CD4-positive, alpha-beta T cell treated with Interleukin-15 for 1 hour (primary cell): ENCODE measurements at regions not wholly inside any gene's neighbourhood (a gene's known extent, or its start where the extent isn't known, plus 50 kb on each side); places are given as distances from the start of the nearest gene placed in this dataset.

Experiments
- DNase-seq: peaks from one replicate; pipeline ENCODE4 v3.0.0-alpha.2; 2020

- no peak for DNase-seq
Measured at GRCh38 chr3:104816716-104817115, 550.0 kb upstream of the ALCAM start.

- DNase-seq = no peak
Measured at GRCh38 chr3:104819333-104819732, 547.4 kb upstream of the ALCAM start.

- no peak for DNase-seq
Measured at GRCh38 chr3:104820959-104821358, 545.8 kb upstream of the ALCAM start.

GRCh38 chr3:104825116-104825515 is 541.6 kb upstream of the ALCAM start:
- DNase-seq = no peak

- no peak for DNase-seq
Measured at GRCh38 chr3:104831071-104831470, 535.6 kb upstream of the ALCAM start.

GRCh38 chr3:104832530-104832929 is 534.2 kb upstream of the ALCAM start:
- DNase-seq = no peak

- no peak for DNase-seq
Measured at GRCh38 chr3:104835376-104835775, 531.3 kb upstream of the ALCAM start.

GRCh38 chr3:104846270-104846669 is 520.4 kb upstream of the ALCAM start:
- DNase-seq = no peak

- no peak for DNase-seq
Measured at GRCh38 chr3:104849070-104849469, 517.6 kb upstream of the ALCAM start.

- no peak for DNase-seq
Measured at GRCh38 chr3:104854468-104854867, 512.2 kb upstream of the ALCAM start.

GRCh38 chr3:104855702-104856101 is 511.0 kb upstream of the ALCAM start:
- no peak for DNase-seq

GRCh38 chr3:104856741-104857140 is 510.0 kb upstream of the ALCAM start:
- no peak for DNase-seq

GRCh38 chr3:104868291-104868690 is 498.4 kb upstream of the ALCAM start:
- no peak for DNase-seq

- no peak for DNase-seq
Measured at GRCh38 chr3:104870276-104870675, 496.4 kb upstream of the ALCAM start.

- DNase-seq = no peak
Measured at GRCh38 chr3:104873331-104873730, 493.4 kb upstream of the ALCAM start.

GRCh38 chr3:104878395-104878794 is 488.3 kb upstream of the ALCAM start:
- DNase-seq = no peak

GRCh38 chr3:104879919-104880318 is 486.8 kb upstream of the ALCAM start:
- DNase-seq = no peak

- DNase-seq = no peak
Measured at GRCh38 chr3:104885214-104885814, 481.4 kb upstream of the ALCAM start.

GRCh38 chr3:104886220-104886995 is 480.3 kb upstream of the ALCAM start:
- DNase-seq = no peak

- no peak for DNase-seq
Measured at GRCh38 chr3:104887069-104887468, 479.6 kb upstream of the ALCAM start.

- DNase-seq = no peak
Measured at GRCh38 chr3:104887619-104888018, 479.1 kb upstream of the ALCAM start.

- no peak for DNase-seq
Measured at GRCh38 chr3:104892044-104892443, 474.7 kb upstream of the ALCAM start.

- no peak for DNase-seq
Measured at GRCh38 chr3:104896624-104897023, 470.1 kb upstream of the ALCAM start.

GRCh38 chr3:104901396-104901795 is 465.3 kb upstream of the ALCAM start:
- DNase-seq = no peak

GRCh38 chr3:104903064-104903463 is 463.6 kb upstream of the ALCAM start:
- DNase-seq = no peak
